ENCODE measurements at regions not wholly inside any gene's neighbourhood (a gene's known extent, or its start where the extent isn't known, plus 50 kb on each side); places are given as distances from the start of the nearest gene placed in this dataset.
"Not testable (repeated sequence)": the region's sequence is repeated elsewhere in the genome, so short reads cannot be mapped to it uniquely, and the experiment has no call there.

GRCh38 chr7:113582471-113582870, 336.3 kb downstream of the PPP1R3A start:
- Histone ChIP-seq H3K27me3 (replicated peaks in 1 of 2; ENCODE audit: control insufficient read depth in 2 of 2, insufficient read depth in 2 of 2, low read length in 1 of 2) (no peaks in the 10 kb centered on the region; a peak in 1 of 4 replicates), H3K36me3 (ENCODE audit: control insufficient read depth in 2 of 2, insufficient read depth in 2 of 2, low read length in 1 of 2) (no peaks in the 10 kb centered on the region), H3K4me1 (ENCODE audit: control insufficient read depth, insufficient read depth, low read length) (no peaks in the 10 kb centered on the region), H2AFZ (ENCODE audit: control insufficient read depth, low read depth, low read length) (no peak overlapping the region), H4K20me1 (ENCODE audit: control insufficient read depth, insufficient read depth) (no peaks in the 10 kb centered on the region), H3K9me3 (replicated peaks; ENCODE audit: control insufficient read depth, insufficient read depth, low read length) (no peaks in the 10 kb centered on the region), H3K4me2 (ENCODE audit: control insufficient read depth, insufficient read depth) (no peak overlapping the region), H3K27ac (ENCODE audit: control insufficient read depth, insufficient read depth) (no peak overlapping the region), H3K9ac (ENCODE audit: control insufficient read depth, insufficient read depth, low read length) (no peak overlapping the region), H3K4me3 (no peak overlapping the region), H3K79me2 (ENCODE audit: control insufficient read depth, insufficient read depth, low read length) (no peaks in the 10 kb centered on the region)
- ChIA-PET POLR2A (no interaction called here), RAD21 (ENCODE audit: unreplicated experiment) (no interaction called here), CTCF (no interaction called here), SMC1A (ENCODE audit: uncharacterized antibody, unreplicated experiment) (no interaction called here)
- FAIRE-seq: no peak
- no peak for ATAC-seq
- BruUV-seq (replicated peaks): no TSS peak
- no peak for DNase-seq (ENCODE audit: low read depth, low spot score)
- in situ Hi-C loops (cut with MboI) (no loop called here), intact Hi-C loops (cut with micrococcal nuclease; ENCODE audit: unreplicated experiment) (no loop called here)
- no peak for TF ChIP-seq RELA (IDR thresholded peaks at IDR 0.05; ENCODE audit: borderline replicate concordance, partially characterized antibody)
- no peak for TF ChIP-seq SUZ12 (IDR thresholded peaks at IDR 0.05; ENCODE audit: unreplicated experiment)
- TF ChIP-seq MTA2 (IDR thresholded peaks at IDR 0.05; ENCODE audit: low read depth): no peak
- TF ChIP-seq CBFB (IDR thresholded peaks at IDR 0.05; ENCODE audit: low read depth): no peak
- no peak for TF ChIP-seq SREBF1 (IDR thresholded peaks at IDR 0.05; ENCODE audit: low read length)
- TF ChIP-seq ATF7 (IDR thresholded peaks at IDR 0.05; ENCODE audit: low read depth): no peak
- no peak for TF ChIP-seq TCF12 (IDR thresholded peaks at IDR 0.05; ENCODE audit: low read depth, low read length)
- no peak for TF ChIP-seq SMARCA5 (IDR thresholded peaks at IDR 0.05)
- TF ChIP-seq IRF5 (IDR thresholded peaks at IDR 0.05; ENCODE audit: borderline replicate concordance): no peak
- TF ChIP-seq GATAD2B (conservative IDR thresholded peaks at IDR 0.05; ENCODE audit: low read depth): no peak
- TF ChIP-seq NKRF (conservative IDR thresholded peaks at IDR 0.05): no peak
- no peak for TF ChIP-seq KLF5 (IDR thresholded peaks at IDR 0.05; ENCODE audit: partially characterized antibody)
- TF ChIP-seq ELK1 (IDR thresholded peaks at IDR 0.05; ENCODE audit: low read depth, low read length): no peak
- no peak for TF ChIP-seq POLR2AphosphoS2 (IDR thresholded peaks at IDR 0.05; ENCODE audit: low read depth, low read length)

GRCh38 chr7:113563257-113563656, 355.6 kb downstream of the PPP1R3A start:
- H3K36me3 ChIP-seq (ENCODE audit: control insufficient read depth in 2 of 2, insufficient read depth in 2 of 2, low read length in 1 of 2); H3K9ac ChIP-seq (ENCODE audit: control insufficient read depth, insufficient read depth, low read length); BruUV-seq (replicated peaks); H3K4me2 ChIP-seq (ENCODE audit: control insufficient read depth, insufficient read depth); RAD21 ChIA-PET (ENCODE audit: unreplicated experiment); ATAC-seq; SMC1A ChIA-PET (ENCODE audit: uncharacterized antibody, unreplicated experiment); H4K20me1 ChIP-seq (ENCODE audit: control insufficient read depth, insufficient read depth); POLR2A ChIA-PET; DNase-seq (ENCODE audit: low read depth, low spot score); H3K27me3 ChIP-seq (replicated peaks in 1 of 2; ENCODE audit: control insufficient read depth in 2 of 2, insufficient read depth in 2 of 2, low read length in 1 of 2); H3K27ac ChIP-seq (ENCODE audit: control insufficient read depth, insufficient read depth); FAIRE-seq; H3K79me2 ChIP-seq (ENCODE audit: control insufficient read depth, insufficient read depth, low read length); H3K4me1 ChIP-seq (ENCODE audit: control insufficient read depth, insufficient read depth, low read length); in situ Hi-C loops (cut with MboI); intact Hi-C loops (cut with micrococcal nuclease; ENCODE audit: unreplicated experiment); CTCF ChIA-PET; H3K4me3 ChIP-seq; H2AFZ ChIP-seq (ENCODE audit: control insufficient read depth, low read depth, low read length); H3K9me3 ChIP-seq (replicated peaks; ENCODE audit: control insufficient read depth, insufficient read depth, low read length): not testable (repeated sequence)
- WGBS (ENCODE audit: insufficient coverage, insufficient replicate concordance, low lambda C conversion rate, missing lambda C conversion rate): 19% methylated on average over 8 of the region's 8 CpGs
